ENCODE measurements at regions not wholly inside any gene's neighbourhood (a gene's known extent, or its start where the extent isn't known, plus 50 kb on each side); places are given as distances from the start of the nearest gene placed in this dataset.

DNA sequence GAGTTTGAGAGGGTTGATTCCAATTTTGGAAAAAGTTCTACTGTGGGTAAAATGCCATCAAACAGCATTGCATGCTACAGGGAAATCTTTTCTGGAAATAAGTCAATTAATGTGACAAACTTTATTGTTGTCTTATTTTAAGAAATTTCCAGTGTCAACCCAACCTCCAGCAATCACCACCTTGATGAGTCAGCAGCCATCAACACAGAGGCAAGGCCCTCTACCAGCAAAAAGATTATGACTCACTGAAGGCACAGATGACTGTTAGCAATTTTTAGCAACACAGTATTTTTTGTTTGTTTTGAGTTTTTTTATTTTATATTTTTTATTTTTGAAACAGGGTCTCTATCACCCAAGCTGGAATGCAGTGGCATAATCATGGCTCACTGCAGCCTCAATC lies 165.4 kb upstream of the C1QTNF7 start:
- intact Hi-C loops (cut with micrococcal nuclease) = no loop called here
- Mint-ChIP-seq H3K4me1 (ENCODE audit: low read depth) (no peaks in the 10 kb centered on the region), H3K27me3 (ENCODE audit: low read depth) (peaks cover 13% of the 10 kb centered on the region), H3K9me3 (no peaks in the 10 kb centered on the region), H3K36me3 (ENCODE audit: low read depth) (no peaks in the 10 kb centered on the region), H3K27ac (no peak overlapping the region), H3K4me3 (ENCODE audit: low read depth) (no peak overlapping the region)
- no peak for DNase-seq (ENCODE audit: low spot score)

DNA sequence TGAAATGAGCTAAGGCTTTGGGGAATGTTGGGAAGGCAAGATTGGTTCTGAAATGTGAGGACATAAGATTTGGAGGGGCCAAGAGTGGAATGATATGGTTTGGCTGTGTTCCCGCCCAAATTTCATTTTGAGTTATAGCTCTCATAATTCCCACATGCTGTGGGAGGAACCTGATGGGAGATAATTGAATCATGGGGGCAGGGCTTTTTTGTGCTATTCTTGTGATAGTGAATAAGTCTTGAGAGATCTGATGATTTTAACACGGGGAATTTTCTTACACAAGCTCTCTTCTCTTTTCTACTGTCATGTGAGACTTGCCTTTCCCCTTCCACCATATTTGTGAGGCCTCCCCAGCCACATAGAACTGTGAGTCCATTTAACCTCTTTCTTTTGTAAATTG lies 157.6 kb upstream of the C1QTNF7 start:
- no peaks in the 10 kb centered on the region for H3K36me3 Mint-ChIP-seq (ENCODE audit: low read depth)

DNA sequence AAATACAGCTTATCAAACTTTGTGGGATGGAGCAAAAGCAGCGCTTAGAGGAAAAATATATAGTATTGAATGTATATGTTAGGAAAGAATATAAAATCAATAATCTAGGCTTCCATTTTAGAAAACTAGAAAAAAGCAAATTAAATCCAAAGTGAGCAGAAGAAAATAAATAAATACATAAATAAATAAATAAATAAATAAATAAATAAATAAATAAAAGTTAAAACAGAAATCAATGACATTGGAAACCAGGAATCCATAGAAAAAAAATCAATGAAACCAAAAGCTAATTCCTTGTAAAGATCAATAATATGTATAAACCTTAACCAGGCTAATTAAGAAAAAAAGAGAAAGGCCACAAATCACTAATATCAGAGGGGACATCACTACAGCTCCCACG lies 141.8 kb upstream of the C1QTNF7 start:
- Mint-ChIP-seq H3K4me3 (ENCODE audit: low read depth) (no peak overlapping the region), H3K27ac (no peak overlapping the region), H3K9me3 (no peaks in the 10 kb centered on the region), H3K4me1 (ENCODE audit: low read depth) (no peaks in the 10 kb centered on the region), H3K36me3 (ENCODE audit: low read depth) (no peaks in the 10 kb centered on the region), H3K27me3 (ENCODE audit: low read depth) (peaks cover 5% of the 10 kb centered on the region)
- intact Hi-C loops (cut with micrococcal nuclease) = no loop called here
- DNase-seq (ENCODE audit: low spot score) = no peak

More for the DNA sequence above, 157.6 kb upstream of the C1QTNF7 start:
- Mint-ChIP-seq H3K9me3 (peaks cover 8% of the 10 kb centered on the region), H3K4me1 (ENCODE audit: low read depth) (no peaks in the 10 kb centered on the region), H3K27me3 (ENCODE audit: low read depth) (peaks cover 8% of the 10 kb centered on the region), H3K4me3 (ENCODE audit: low read depth) (no peak overlapping the region), H3K27ac (no peak overlapping the region)
- intact Hi-C loops (cut with micrococcal nuclease) = no loop called here
- no peak for DNase-seq (ENCODE audit: low spot score)

DNA sequence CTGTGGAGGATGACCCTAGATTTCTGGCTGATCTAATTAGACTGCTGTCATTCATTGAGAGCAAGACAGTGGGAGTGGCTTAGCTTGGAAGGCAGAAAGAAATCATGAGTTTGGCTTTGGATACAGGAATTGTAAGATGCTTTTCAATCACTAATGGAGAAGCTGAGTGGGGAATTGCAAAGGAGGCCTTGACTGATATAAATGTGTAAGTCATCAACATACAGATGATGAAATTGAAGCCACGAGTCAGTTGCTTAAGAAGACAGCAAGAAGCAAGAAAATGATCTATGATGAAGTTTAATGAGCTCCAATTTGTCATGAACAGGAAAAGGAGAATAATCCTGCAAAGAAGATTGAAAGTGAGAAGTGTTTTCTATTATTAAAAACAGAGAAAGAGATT lies 136.7 kb upstream of the C1QTNF7 start:
- no peak overlapping the region for H3K27ac Mint-ChIP-seq
- H3K9me3 Mint-ChIP-seq = no peaks in the 10 kb centered on the region
- intact Hi-C loops (cut with micrococcal nuclease) = no loop called here
- no peak for DNase-seq (ENCODE audit: low spot score)
- no peaks in the 10 kb centered on the region for H3K4me1 Mint-ChIP-seq (ENCODE audit: low read depth)
- H3K36me3 Mint-ChIP-seq (ENCODE audit: low read depth) = no peaks in the 10 kb centered on the region
- H3K4me3 Mint-ChIP-seq (ENCODE audit: low read depth) = no peak overlapping the region
- H3K27me3 Mint-ChIP-seq (ENCODE audit: low read depth) = peaks cover 5% of the 10 kb centered on the region

DNA sequence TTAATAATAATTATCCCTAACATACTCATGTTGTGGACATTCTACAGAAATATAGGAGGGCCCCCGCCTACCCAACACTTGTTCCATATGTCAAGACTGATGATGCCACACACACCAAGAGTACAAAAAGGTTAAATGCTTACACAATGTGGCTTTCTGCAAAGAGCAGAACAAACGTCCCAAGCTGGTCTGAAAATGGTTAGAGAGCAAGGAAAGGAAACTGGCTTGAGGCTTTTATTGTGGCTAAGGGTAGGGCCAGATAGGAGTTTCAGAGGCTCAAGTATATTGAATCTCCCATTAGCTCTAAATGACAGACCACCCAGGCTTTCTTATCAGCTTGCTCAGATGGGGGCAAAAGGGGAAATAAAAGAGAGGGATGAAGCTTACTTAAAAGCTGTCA lies 134.1 kb upstream of the C1QTNF7 start:
- no peaks in the 10 kb centered on the region for H3K36me3 Mint-ChIP-seq (ENCODE audit: low read depth)
- no peaks in the 10 kb centered on the region for H3K4me1 Mint-ChIP-seq (ENCODE audit: low read depth)
- H3K9me3 Mint-ChIP-seq = no peaks in the 10 kb centered on the region
- peaks cover 5% of the 10 kb centered on the region for H3K27me3 Mint-ChIP-seq (ENCODE audit: low read depth)
- no peak for DNase-seq (ENCODE audit: low spot score)
- no peak overlapping the region for H3K27ac Mint-ChIP-seq
- intact Hi-C loops (cut with micrococcal nuclease) = no loop called here
- no peak overlapping the region for H3K4me3 Mint-ChIP-seq (ENCODE audit: low read depth)

DNA sequence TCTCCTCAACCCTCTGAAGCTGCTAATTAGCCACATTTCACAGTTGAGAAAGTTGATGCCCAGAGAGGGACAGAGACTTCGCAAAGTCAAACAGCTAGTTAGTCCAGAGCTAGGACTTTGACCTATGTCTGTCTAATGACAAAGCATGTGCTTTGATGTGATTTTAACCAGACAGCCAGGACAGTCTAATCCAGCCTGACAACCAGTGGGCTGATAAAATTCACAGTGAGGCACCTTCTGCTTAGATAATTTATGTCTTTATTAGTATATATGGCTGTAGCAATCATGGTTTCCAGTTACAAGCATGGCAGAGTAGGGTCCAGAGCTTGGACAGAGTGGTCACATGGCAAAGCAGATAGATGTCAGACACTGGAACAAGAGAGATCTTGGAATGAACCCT lies 133.6 kb upstream of the C1QTNF7 start:
- Mint-ChIP-seq H3K27ac (no peak overlapping the region), H3K36me3 (ENCODE audit: low read depth) (no peaks in the 10 kb centered on the region), H3K4me3 (ENCODE audit: low read depth) (no peak overlapping the region), H3K27me3 (ENCODE audit: low read depth) (peaks cover 5% of the 10 kb centered on the region), H3K9me3 (no peaks in the 10 kb centered on the region), H3K4me1 (ENCODE audit: low read depth) (no peaks in the 10 kb centered on the region)
- intact Hi-C loops (cut with micrococcal nuclease) = no loop called here
- DNase-seq (ENCODE audit: low spot score) = no peak

DNA sequence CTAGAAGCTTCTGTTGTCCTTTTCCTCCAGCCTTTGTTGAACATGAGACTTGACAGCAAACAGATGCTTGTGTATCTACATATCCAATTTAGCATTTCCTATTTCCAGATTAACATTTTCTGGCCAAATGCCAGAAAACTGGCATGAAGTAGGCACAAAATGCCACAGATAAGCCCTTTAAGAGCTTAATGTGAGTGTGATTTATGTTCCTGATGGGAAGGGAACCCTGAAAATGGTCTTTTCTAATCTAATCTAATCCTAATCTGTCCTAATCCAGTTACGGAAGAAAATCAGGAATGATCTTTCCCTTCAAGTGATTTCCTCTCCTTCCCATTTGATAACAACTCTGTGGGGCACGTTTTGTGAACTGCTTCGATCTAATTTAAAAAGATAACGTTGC lies 133.0 kb upstream of the C1QTNF7 start:
- Mint-ChIP-seq H3K4me3 (ENCODE audit: low read depth) (no peak overlapping the region), H3K27me3 (ENCODE audit: low read depth) (peaks cover 5% of the 10 kb centered on the region), H3K36me3 (ENCODE audit: low read depth) (no peaks in the 10 kb centered on the region), H3K27ac (no peak overlapping the region), H3K9me3 (no peaks in the 10 kb centered on the region), H3K4me1 (ENCODE audit: low read depth) (no peaks in the 10 kb centered on the region)
- no peak for DNase-seq (ENCODE audit: low spot score)
- intact Hi-C loops (cut with micrococcal nuclease) = no loop called here

DNA sequence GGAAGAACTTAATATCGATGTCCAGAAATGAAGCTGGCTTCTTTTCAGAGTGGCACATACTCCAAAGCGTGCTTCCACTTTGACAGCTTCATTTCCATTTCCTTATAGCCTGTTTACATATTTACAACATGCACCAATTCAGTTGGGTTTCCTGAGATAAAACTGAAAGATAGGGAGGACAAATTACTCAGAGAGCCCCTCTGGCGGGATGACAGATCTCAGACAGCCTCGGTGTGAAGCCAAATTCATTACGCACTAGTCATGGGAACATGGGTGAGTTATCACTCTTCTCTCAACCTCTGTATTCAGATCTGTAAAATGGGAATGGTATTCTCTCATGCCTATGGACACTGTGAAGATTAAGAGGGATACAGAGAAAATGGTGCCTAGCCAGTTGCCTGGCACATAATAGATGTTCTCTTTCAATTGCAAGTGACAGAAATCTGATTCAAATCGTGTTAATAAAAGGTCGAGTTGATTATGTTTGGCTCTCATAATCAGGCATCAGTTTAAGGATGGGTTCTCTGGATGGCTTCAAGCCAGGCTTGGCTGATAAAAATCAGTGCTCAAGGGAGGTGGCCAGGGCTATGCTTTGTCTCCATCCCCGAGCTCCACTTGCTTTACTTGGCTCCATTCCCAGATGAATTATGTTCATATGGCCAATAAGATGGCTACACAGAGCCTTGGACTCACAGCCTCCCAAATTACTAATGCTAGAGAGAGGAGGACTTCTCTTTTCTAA lies 132.2 kb upstream of the C1QTNF7 start:
- no peak overlapping the region for H3K27ac Mint-ChIP-seq
- H3K4me3 Mint-ChIP-seq (ENCODE audit: low read depth) = no peak overlapping the region
- no peaks in the 10 kb centered on the region for H3K9me3 Mint-ChIP-seq
- H3K27me3 Mint-ChIP-seq (ENCODE audit: low read depth) = peaks cover 5% of the 10 kb centered on the region
- H3K4me1 Mint-ChIP-seq (ENCODE audit: low read depth) = no peaks in the 10 kb centered on the region
- no peaks in the 10 kb centered on the region for H3K36me3 Mint-ChIP-seq (ENCODE audit: low read depth)
- no peak for DNase-seq (ENCODE audit: low spot score)
- intact Hi-C loops (cut with micrococcal nuclease) = no loop called here

DNA sequence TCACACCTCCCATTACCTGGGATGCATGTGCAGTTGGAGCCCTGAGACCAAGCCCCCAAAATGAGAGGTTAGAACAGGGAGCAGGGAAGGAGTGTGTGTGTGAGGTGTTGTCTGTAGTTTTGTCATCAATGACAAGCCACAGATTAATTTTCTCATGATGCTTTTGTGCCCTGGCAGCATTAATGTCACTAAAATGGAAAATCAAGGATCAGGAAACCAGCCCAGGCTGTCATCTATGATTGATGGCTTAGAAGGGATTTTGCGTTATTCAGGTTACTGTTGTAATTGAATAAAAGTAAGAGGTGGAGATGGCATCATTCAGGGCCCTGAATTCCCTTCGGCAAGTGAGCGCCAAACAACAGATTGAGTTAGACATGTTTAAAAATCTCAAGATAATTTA lies 130.5 kb upstream of the C1QTNF7 start:
- H3K9me3 Mint-ChIP-seq = no peaks in the 10 kb centered on the region
- intact Hi-C loops (cut with micrococcal nuclease) = no loop called here
- DNase-seq (ENCODE audit: low spot score) = no peak
- no peak overlapping the region for H3K4me3 Mint-ChIP-seq (ENCODE audit: low read depth)
- H3K36me3 Mint-ChIP-seq (ENCODE audit: low read depth) = no peaks in the 10 kb centered on the region
- no peaks in the 10 kb centered on the region for H3K4me1 Mint-ChIP-seq (ENCODE audit: low read depth)
- H3K27me3 Mint-ChIP-seq (ENCODE audit: low read depth) = peaks cover 2% of the 10 kb centered on the region
- H3K27ac Mint-ChIP-seq = no peak overlapping the region

DNA sequence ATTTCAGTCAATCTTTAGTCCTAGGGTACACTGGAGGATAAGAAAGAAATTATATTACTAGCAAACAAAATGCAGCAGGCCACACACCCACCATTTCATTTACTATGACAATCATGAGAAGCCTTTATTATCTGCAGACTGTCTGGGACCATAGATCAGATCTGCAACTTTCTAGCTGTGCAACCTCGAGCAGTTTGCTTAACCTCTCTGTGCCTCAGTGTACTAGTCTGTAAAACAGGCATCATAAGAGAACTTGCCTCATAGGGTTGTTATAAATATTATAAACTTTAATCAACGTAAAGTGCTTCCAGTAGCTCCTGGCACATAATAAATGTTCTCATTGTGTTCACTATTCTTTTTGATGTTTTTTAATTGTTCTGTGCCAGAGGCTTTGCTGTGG lies 128.2 kb upstream of the C1QTNF7 start:
- no peaks in the 10 kb centered on the region for H3K36me3 Mint-ChIP-seq (ENCODE audit: low read depth)
- peaks cover 4% of the 10 kb centered on the region for H3K27me3 Mint-ChIP-seq (ENCODE audit: low read depth)
- intact Hi-C loops (cut with micrococcal nuclease) = no loop called here
- H3K9me3 Mint-ChIP-seq = no peaks in the 10 kb centered on the region
- no peak for DNase-seq (ENCODE audit: low spot score)
- H3K4me1 Mint-ChIP-seq (ENCODE audit: low read depth) = no peaks in the 10 kb centered on the region
- no peak overlapping the region for H3K27ac Mint-ChIP-seq
- H3K4me3 Mint-ChIP-seq (ENCODE audit: low read depth) = no peak overlapping the region

DNA sequence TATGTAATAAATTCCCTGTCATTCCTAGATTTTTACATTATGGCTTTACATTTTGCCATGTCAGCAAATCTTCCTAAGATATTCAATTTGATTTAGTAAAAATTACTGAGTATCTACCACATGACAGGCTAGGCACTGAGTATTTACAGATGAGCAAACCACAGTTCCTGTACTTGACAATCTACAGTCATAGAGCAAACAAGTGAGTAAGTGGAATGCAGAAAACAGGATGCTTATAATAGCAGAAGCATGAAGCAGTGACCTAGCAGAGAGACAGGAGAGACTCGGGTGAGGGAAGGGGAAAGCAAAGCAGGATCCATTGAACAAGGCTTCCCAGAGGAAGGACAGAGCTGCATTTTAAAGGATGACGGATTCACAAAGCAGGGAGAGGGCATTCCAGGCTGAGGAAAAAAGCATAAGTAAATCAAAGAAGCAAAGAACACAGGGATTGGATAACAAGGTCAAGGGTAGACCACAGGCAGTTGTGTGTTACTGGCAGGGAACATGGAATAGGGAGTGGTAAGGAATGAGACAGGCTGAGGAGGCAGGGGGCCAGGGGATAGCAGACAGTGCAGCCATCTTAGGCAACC lies 124.7 kb upstream of the C1QTNF7 start:
- Mint-ChIP-seq H3K9me3 (no peaks in the 10 kb centered on the region), H3K4me3 (ENCODE audit: low read depth) (no peak overlapping the region), H3K36me3 (ENCODE audit: low read depth) (no peaks in the 10 kb centered on the region), H3K27me3 (ENCODE audit: low read depth) (peaks cover 9% of the 10 kb centered on the region), H3K27ac (no peak overlapping the region), H3K4me1 (ENCODE audit: low read depth) (no peaks in the 10 kb centered on the region)
- intact Hi-C loops (cut with micrococcal nuclease) = no loop called here
- DNase-seq (ENCODE audit: low spot score) = no peak

DNA sequence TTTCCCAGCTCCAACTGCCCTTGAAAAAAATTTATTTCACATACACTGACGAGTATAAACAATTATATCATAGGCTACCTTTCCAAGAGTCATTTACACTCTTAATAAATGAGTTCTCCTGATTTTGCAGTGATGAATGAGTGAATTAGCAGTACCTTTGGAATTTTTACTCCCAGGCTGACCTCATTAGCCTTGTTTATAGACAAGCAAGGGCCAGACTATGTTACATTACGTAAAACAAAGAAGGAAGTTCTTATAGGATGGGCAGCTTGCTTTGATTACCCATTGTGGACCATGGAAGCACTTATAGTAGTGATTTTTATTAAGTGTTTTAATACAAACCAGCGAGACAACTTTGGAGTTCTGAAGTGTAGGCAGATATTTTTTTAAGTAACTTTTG lies 112.9 kb upstream of the C1QTNF7 start:
- intact Hi-C loops (cut with micrococcal nuclease) = no loop called here
- Mint-ChIP-seq H3K36me3 (ENCODE audit: low read depth) (no peaks in the 10 kb centered on the region), H3K4me3 (ENCODE audit: low read depth) (no peak overlapping the region), H3K9me3 (peaks cover 1% of the 10 kb centered on the region), H3K27ac (no peak overlapping the region), H3K27me3 (ENCODE audit: low read depth) (peaks cover 16% of the 10 kb centered on the region), H3K4me1 (ENCODE audit: low read depth) (no peaks in the 10 kb centered on the region)
- DNase-seq (ENCODE audit: low spot score) = no peak

DNA sequence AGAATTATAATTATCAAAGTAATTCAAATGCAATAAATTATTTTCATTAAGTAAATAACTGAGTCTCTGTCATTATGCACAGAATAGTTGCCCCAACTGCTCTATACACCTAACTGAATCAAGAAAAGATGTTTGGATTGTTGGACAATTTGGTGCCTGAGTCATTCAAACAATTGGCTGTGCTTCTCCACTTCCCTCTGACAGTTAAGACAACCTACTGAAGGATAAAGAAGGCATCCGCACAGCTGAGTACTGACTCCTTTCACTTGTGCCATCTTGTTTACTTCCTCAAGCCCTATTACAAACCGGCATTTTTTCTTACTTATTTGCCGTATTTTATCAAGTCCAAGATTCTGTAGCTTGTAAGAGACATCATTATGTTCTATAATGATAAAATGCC lies 110.6 kb upstream of the C1QTNF7 start:
- Mint-ChIP-seq H3K4me1 (ENCODE audit: low read depth) (no peaks in the 10 kb centered on the region), H3K4me3 (ENCODE audit: low read depth) (no peak overlapping the region), H3K27ac (no peak overlapping the region), H3K36me3 (ENCODE audit: low read depth) (no peaks in the 10 kb centered on the region), H3K9me3 (no peaks in the 10 kb centered on the region), H3K27me3 (ENCODE audit: low read depth) (peaks cover 16% of the 10 kb centered on the region)
- intact Hi-C loops (cut with micrococcal nuclease) = no loop called here
- no peak for DNase-seq (ENCODE audit: low spot score)

Measured in activated T-helper 2 cell treated with anti-CD3 and anti-CD28 coated beads, Interferon-gamma antibody, Interleukin-2, Interleukin-4, amounts not matched to agents 10 μg/mL and 5 μg/mL and 100 μg/mL, durations not matched to agents 14 hours and 24 hours and 36 hours (primary cell).